HepG2 (cell line): ENCODE measurements at regions not wholly inside any gene's neighbourhood (a gene's known extent, or its start where the extent isn't known, plus 50 kb on each side); places are given as distances from the start of the nearest gene placed in this dataset.

Experiments
- ATAC-seq: fragments of 200-7000 bp; cut with Tn5 transposase; 3 replicates; pipeline ENCODE4 v1.9.1; 2020; ENCODE audit warnings: mild to moderate bottlenecking, moderate library complexity
- BruUV-seq: library from RNA; stranded (reverse); fragments of 400-500 nt; replicated peaks from 2 replicates; lab custom pipeline; 2021; lab: Mats Ljungman, UMichigan
- CTCF ChIA-PET: fragments of 300-600 bp; formaldehyde crosslinking; extraction: SDS; loops from one replicate; lab custom pipeline; 2021; ENCODE audit warnings: low total read pairs, inconsistent platforms, low intra/inter-chr PET ratio; lab: Yijun Ruan, JAX
- POLR2A ChIA-PET: fragments of 350-600 bp; sonication (Branson Sonifier 250); formaldehyde crosslinking; loops from one replicate; lab custom pipeline; 2020; ENCODE audit warnings: antibody characterized with exemption, inconsistent platforms; lab: Yijun Ruan, JAX
- DNase-seq: peaks from one replicate; pipeline ENCODE4 v3.0.0-alpha.2; 2015; ENCODE audit warnings: low spot score
- FAIRE-seq: peaks from 3 replicates; lab custom pipeline; 2011; peaks lifted over from hg19 to GRCh38; lab: Jason Lieb, UNC
- H2AFZ ChIP-seq: one replicate; pipeline ENCODE4 v1.6.1; 2011; ENCODE audit warnings: low read length, inconsistent platforms
- H3K27ac ChIP-seq: fragments of 300-600 bp; 3 replicates; pipeline ENCODE4 v1.8.0; 2011; ENCODE audit warnings: mixed run types, mild to moderate bottlenecking, mixed read lengths, low read length, inconsistent platforms; ENCODE audit not compliant: insufficient read depth; ENCODE audit errors: extremely low read length
- H3K27me3 ChIP-seq, 2 experiments: fragments of 200-600 bp in 1 of 2; 2 replicates in 1 of 2; 3 replicates in 1 of 2; pipeline versions ENCODE4 v1.6.0 to v1.8.0; 2011; ENCODE audit warnings: low read length in 2 of 2, mild to moderate bottlenecking in 2 of 2, moderate library complexity in 2 of 2, inconsistent platforms in 1 of 2; ENCODE audit not compliant: insufficient read depth in 2 of 2, control insufficient read depth in 1 of 2
- H3K36me3 ChIP-seq, 2 experiments: fragments of 200-600 bp in 1 of 2; replicated peaks in 1 of 2; 2 replicates in 1 of 2; 3 replicates in 1 of 2; pipeline versions ENCODE4 v1.5.1 to v1.8.0; 2011; ENCODE audit warnings: low read length in 2 of 2, inconsistent platforms in 1 of 2; ENCODE audit not compliant: insufficient read depth in 2 of 2, control insufficient read depth in 1 of 2
- H3K4me1 ChIP-seq: 2 replicates; pipeline ENCODE4 v1.5.1; 2012; ENCODE audit warnings: low read length, inconsistent platforms; ENCODE audit not compliant: insufficient read depth
- H3K4me2 ChIP-seq: 2 replicates; pipeline ENCODE4 v1.6.0; 2011; ENCODE audit warnings: low read depth, low read length, inconsistent platforms
- H3K4me3 ChIP-seq, 3 experiments: fragments of 200-600 bp in 1 of 3; sonication (generic), shearing (Covaris generic) in 1 of 3; replicated peaks in 1 of 3; 2 replicates each; pipeline ENCODE4 v1.5.1; 2011 to 2016; ENCODE audit warnings: low read length in 3 of 3, inconsistent platforms in 2 of 3, low read depth in 2 of 3, mild to moderate bottlenecking in 2 of 3, control low read depth in 1 of 3, mixed read lengths in 1 of 3; ENCODE audit not compliant: insufficient read depth in 1 of 3
- H3K79me2 ChIP-seq: one replicate; pipeline ENCODE4 v1.6.1; 2011; ENCODE audit warnings: low read length, inconsistent platforms; ENCODE audit not compliant: insufficient read depth
- H3K9ac ChIP-seq: 2 replicates; pipeline ENCODE4 v1.6.0; 2011; ENCODE audit warnings: mild to moderate bottlenecking, low read depth, low read length, inconsistent platforms; ENCODE audit not compliant: insufficient read depth
- H3K9me3 ChIP-seq: 2 replicates; pipeline ENCODE4 v1.5.1; 2012; ENCODE audit warnings: mild to moderate bottlenecking, low read length
- H4K20me1 ChIP-seq: 2 replicates; pipeline ENCODE4 v1.6.0; 2011; ENCODE audit warnings: inconsistent platforms, mild to moderate bottlenecking, low read length, moderate library complexity; ENCODE audit not compliant: insufficient read depth
- ATF7 ChIP-seq, 2 experiments: fragments of 450-650 bp in 1 of 2; sonication (generic) in 1 of 2; formaldehyde crosslinking in 1 of 2; IDR thresholded peaks; 2 replicates each; pipeline versions ENCODE4 v1.4.0 to v1.6.1; 2016 to 2020; ENCODE audit warnings: antibody characterized with exemption in 1 of 2, mild to moderate bottlenecking in 1 of 2, missing genetic modification reagents in 1 of 2
- CREB1 ChIP-seq, 2 experiments: fragments of 450-650 bp in 1 of 2; IDR thresholded peaks; 2 replicates each; pipeline ENCODE4 v1.6.1; 2016 to 2017; ENCODE audit warnings: control low read depth in 1 of 2, mild to moderate bottlenecking in 1 of 2, missing compliant biosample characterization in 1 of 2, missing genetic modification characterization in 1 of 2
- EZH2 ChIP-seq: conservative IDR thresholded peaks from 2 replicates; pipeline ENCODE4 v1.6.1; 2012; ENCODE audit warnings: mild to moderate bottlenecking, low read depth, low read length, moderate library complexity
- RNF219 ChIP-seq: sonication (generic); formaldehyde crosslinking; IDR thresholded peaks from 2 replicates; pipeline ENCODE4 v1.5.0; 2020; ENCODE audit warnings: mild to moderate bottlenecking, missing genetic modification reagents
- TCF12 ChIP-seq, 2 experiments: fragments of 450-650 bp in 1 of 2; sonication (generic) in 1 of 2; formaldehyde crosslinking in 1 of 2; IDR thresholded peaks; 2 replicates each; pipeline versions ENCODE4 v1.6.1 to v1.8.0; 2017 to 2022; ENCODE audit warnings: antibody characterized with exemption in 1 of 2, mild to moderate bottlenecking in 1 of 2, missing genetic modification reagents in 1 of 2, moderate library complexity in 1 of 2
- ZKSCAN8 ChIP-seq: IDR thresholded peaks from 2 replicates; pipeline ENCODE4 v1.6.1; 2016; ENCODE audit warnings: borderline replicate concordance, missing genetic modification reagents, missing compliant biosample characterization
- ZNF44 ChIP-seq: sonication (generic); formaldehyde crosslinking; IDR thresholded peaks from 2 replicates; pipeline ENCODE4 v1.5.1; 2020; ENCODE audit warnings: mild to moderate bottlenecking, missing genetic modification reagents
- WGBS: methylation state at CpG from one replicate; pipeline ENCODE4 v1.1.6; 2017; ENCODE audit warnings: low lambda C conversion rate; 5-methylcytosine and 5-hydroxymethylcytosine counted together
- in situ Hi-C: cut with HindIII; loops from 2 replicates; pipeline ENCODE4 v1.10.0; 2017; ENCODE audit warnings: low pct_unique_long_range_greater_than_20kb; ENCODE audit not compliant: extremely low pct_ligation_motif_present
- intact Hi-C: fragments of 100-400 bp; cut with micrococcal nuclease; formaldehyde crosslinking; loops from one replicate; pipeline ENCODE4 v1.10.0; 2022; ENCODE audit not compliant: unreplicated experiment

- H3K79me2 ChIP-seq = no peaks in the 10 kb centered on the region
- no peak overlapping the region for H3K27ac ChIP-seq
- WGBS = 37% methylated on average over 5 of the region's 5 CpGs
- DNase-seq (no peak), FAIRE-seq (no peak), ATAC-seq (no peak)
- no peak overlapping the region for H3K4me3 ChIP-seq
- H3K4me1 ChIP-seq = no peaks in the 10 kb centered on the region
- H3K9me3 ChIP-seq = no peaks in the 10 kb centered on the region
- BruUV-seq = no TSS peak
- TF ChIP-seq ATF7 (IDR thresholded peaks at IDR 0.05) (peak; percentile 57), ATF7 (CRISPR knock-in tag; IDR thresholded peaks at IDR 0.05) (no peak), EZH2 (no peak), ZKSCAN8 (CRISPR knock-in tag) (no peak), RNF219 (no peak), TCF12 (IDR thresholded peaks at IDR 0.05) (no peak), TCF12 (CRISPR knock-in tag; IDR thresholded peaks at IDR 0.05) (no peak), CREB1 (IDR thresholded peaks at IDR 0.05) (peak; percentile 24; the same call in 1 of the 2 replicates), CREB1 (CRISPR knock-in tag; IDR thresholded peaks at IDR 0.05) (no peak), ZNF44 (no peak)
- no peak overlapping the region for H3K4me2 ChIP-seq
- in situ Hi-C loops (no loop called here), intact Hi-C loops (no loop called here)
- no peaks in the 10 kb centered on the region for H4K20me1 ChIP-seq
- no peak overlapping the region for H2AFZ ChIP-seq
- ChIA-PET CTCF (no interaction called here), POLR2A (no interaction called here)
- peaks cover 0 to 5% of the 10 kb centered on the region in 2 experiments; a peak in 1 of 5 replicates for H3K27me3 ChIP-seq
- no peaks in the 10 kb centered on the region for H3K36me3 ChIP-seq
- H3K9ac ChIP-seq = no peak overlapping the region
Observed at GRCh38 chr5:6248132-6248531, 130.2 kb downstream of the MED10 start.
